HuH-7.5 (cell line): ENCODE measurements at regions not wholly inside any gene's neighbourhood (a gene's known extent, or its start where the extent isn't known, plus 50 kb on each side); places are given as distances from the start of the nearest gene placed in this dataset.
"Not testable (repeated sequence)": the region's sequence is repeated elsewhere in the genome, so short reads cannot be mapped to it uniquely, and the experiment has no call there.

ENCODE experiments used
- DNase-seq: peaks from one replicate; pipeline ENCODE4 v3.0.0; 2011; ENCODE audit warnings: low spot score

- DNase-seq: no peak
Observed at GRCh38 chr10:78342827-78343653, 309.4 kb downstream of the RPS24 start.

GRCh38 chr10:78344257-78344656 lies 310.6 kb downstream of the RPS24 start:
- not testable (repeated sequence) for DNase-seq

GRCh38 chr10:78345515-78345914 lies 311.9 kb downstream of the RPS24 start:
- DNase-seq: not testable (repeated sequence)

- DNase-seq: no peak
Observed at GRCh38 chr10:78346721-78347120, 313.1 kb downstream of the RPS24 start.

- DNase-seq: no peak
Observed at GRCh38 chr10:78348411-78349164, 314.9 kb downstream of the RPS24 start.

GRCh38 chr10:78349165-78349516 lies 315.5 kb downstream of the RPS24 start:
- no peak for DNase-seq

GRCh38 chr10:78349911-78350663 lies 316.4 kb downstream of the RPS24 start:
- DNase-seq: no peak

GRCh38 chr10:78351283-78351682 lies 317.6 kb downstream of the RPS24 start:
- DNase-seq: no peak

- DNase-seq: no peak
Observed at GRCh38 chr10:78351809-78352208, 318.1 kb downstream of the RPS24 start.

GRCh38 chr10:78353636-78354035 lies 320.0 kb downstream of the RPS24 start:
- DNase-seq: no peak

GRCh38 chr10:78354101-78354500 lies 320.4 kb downstream of the RPS24 start:
- DNase-seq: no peak

GRCh38 chr10:78356291-78356900 lies 322.7 kb downstream of the RPS24 start:
- DNase-seq: no peak

GRCh38 chr10:78357141-78358063 lies 323.7 kb downstream of the RPS24 start:
- no peak for DNase-seq

GRCh38 chr10:78358351-78358750 lies 324.7 kb downstream of the RPS24 start:
- DNase-seq: no peak

GRCh38 chr10:78358982-78359381 lies 325.3 kb downstream of the RPS24 start:
- DNase-seq: no peak

- no peak for DNase-seq
Observed at GRCh38 chr10:78359640-78360091, 326.0 kb downstream of the RPS24 start.

GRCh38 chr10:78360284-78360683 lies 326.6 kb downstream of the RPS24 start:
- no peak for DNase-seq

- no peak for DNase-seq
Observed at GRCh38 chr10:78361031-78361430, 327.4 kb downstream of the RPS24 start.

GRCh38 chr10:78362406-78363022 lies 328.9 kb downstream of the RPS24 start:
- DNase-seq: no peak

- DNase-seq: no peak
Observed at GRCh38 chr10:78363190-78363589, 329.5 kb downstream of the RPS24 start.

GRCh38 chr10:78365694-78366093 lies 332.0 kb downstream of the RPS24 start:
- no peak for DNase-seq
